ENCODE measurements at regions not wholly inside any gene's neighbourhood (a gene's known extent, or its start where the extent isn't known, plus 50 kb on each side); places are given as distances from the start of the nearest gene placed in this dataset.
"Not testable (repeated sequence)": the region's sequence is repeated elsewhere in the genome, so short reads cannot be mapped to it uniquely, and the experiment has no call there.

DNA sequence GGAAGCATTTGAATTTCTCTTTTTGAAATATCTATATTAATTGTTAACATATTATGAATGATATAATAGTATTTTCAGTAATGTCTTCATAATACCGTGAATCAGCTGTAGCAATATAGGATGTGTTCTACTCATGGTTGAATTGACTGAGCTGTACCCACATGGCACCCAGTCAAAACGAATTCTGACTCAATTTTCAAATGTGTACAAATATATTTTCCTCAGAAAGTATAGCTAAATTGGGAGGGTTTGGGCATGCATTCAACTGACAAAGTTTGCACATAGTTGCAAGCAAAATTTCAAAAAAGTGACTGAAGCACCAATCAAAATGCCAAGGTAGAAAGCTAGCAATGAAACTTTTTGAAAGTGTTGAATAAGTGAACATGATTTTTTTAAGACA is 188.9 kb downstream of the NAF1 start:
- H3K27me3 ChIP-seq: no peaks in the 10 kb centered on the region
- DNase-seq (ENCODE audit: extremely low spot score in 2 of 2): no peak
- intact Hi-C loops (cut with DNase I): no loop called here
- no peaks in the 10 kb centered on the region for H3K36me3 ChIP-seq
- H3K27ac ChIP-seq: no peak overlapping the region
- no peaks in the 10 kb centered on the region for H3K9me3 ChIP-seq
- no peak overlapping the region for H3K4me3 ChIP-seq
- H3K4me1 ChIP-seq: no peaks in the 10 kb centered on the region
- TF ChIP-seq CTCF (IDR thresholded peaks at IDR 0.05) (no peak), POLR2AphosphoS5 (IDR thresholded peaks at IDR 0.05; ENCODE audit: insufficient read depth in 1 of 2, low read depth in 1 of 2) (no peak), POLR2A (IDR thresholded peaks at IDR 0.05) (no peak)

DNA sequence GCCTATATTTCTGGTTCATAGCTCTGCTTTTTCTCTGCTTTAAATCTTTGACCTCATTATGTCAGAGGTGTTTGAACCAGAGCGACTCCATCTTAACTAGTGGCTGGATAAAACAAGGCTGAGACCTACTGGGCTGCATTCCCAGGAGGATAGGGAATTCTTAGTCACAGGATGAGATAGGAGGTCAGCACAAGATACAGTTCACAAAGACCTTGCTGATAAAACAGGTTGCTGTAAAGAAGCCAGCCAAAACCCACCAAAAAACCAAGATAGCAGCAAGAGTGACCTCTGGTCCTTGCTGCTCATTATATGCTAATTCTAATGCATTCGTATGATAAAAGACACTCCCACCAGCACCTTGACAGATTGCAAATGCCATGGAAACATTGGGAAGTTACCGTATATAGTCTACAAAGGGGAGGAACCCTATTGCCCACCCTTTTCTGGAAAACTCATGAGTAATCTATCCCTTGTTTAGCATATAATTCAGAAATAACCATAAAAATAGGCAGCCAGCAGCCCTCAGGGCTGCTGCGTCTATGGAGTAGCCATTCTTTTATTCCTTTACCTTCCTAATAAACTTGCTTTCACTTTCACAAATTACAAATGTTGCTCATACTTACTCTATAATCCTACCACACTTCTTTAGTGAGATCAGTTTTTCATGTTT is 193.9 kb downstream of the NAF1 start:
- H3K9me3 ChIP-seq: no peaks in the 10 kb centered on the region
- no peak for TF ChIP-seq POLR2A (IDR thresholded peaks at IDR 0.05)
- TF ChIP-seq POLR2AphosphoS5 (IDR thresholded peaks at IDR 0.05; ENCODE audit: insufficient read depth in 1 of 2, low read depth in 1 of 2): no peak
- TF ChIP-seq CTCF (IDR thresholded peaks at IDR 0.05): no peak
- H3K27me3 ChIP-seq: no peaks in the 10 kb centered on the region
- no peak overlapping the region for H3K4me3 ChIP-seq
- intact Hi-C loops (cut with DNase I): no loop called here
- no peaks in the 10 kb centered on the region for H3K36me3 ChIP-seq
- H3K4me1 ChIP-seq: no peaks in the 10 kb centered on the region
- no peak overlapping the region for H3K27ac ChIP-seq
- DNase-seq (ENCODE audit: extremely low spot score in 2 of 2): no peak

DNA sequence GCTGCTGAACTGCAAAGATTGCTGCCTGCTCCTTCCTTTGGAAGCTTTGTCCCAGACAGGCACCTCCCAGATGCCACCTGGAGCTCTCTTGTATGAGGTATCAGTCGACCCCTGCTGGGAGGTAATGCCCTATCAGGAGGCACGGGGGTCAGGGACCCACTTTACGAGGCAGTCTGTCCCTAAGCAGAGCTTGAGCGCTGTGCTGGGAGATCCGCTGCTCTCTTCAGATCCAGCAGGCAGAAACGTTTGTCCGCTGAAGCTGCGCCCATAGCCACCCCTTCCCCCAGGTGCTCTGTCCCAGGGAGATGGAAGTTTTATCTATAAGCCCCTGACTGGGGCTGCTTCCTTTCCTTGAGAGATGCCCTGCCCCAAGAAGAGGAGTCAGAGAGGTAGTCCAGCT is 197.5 kb downstream of the NAF1 start:
- intact Hi-C loops (cut with DNase I): no loop called here
- Histone ChIP-seq H3K27ac (no peak overlapping the region), H3K27me3 (no peaks in the 10 kb centered on the region), H3K9me3 (no peaks in the 10 kb centered on the region), H3K36me3 (no peaks in the 10 kb centered on the region), H3K4me1 (no peaks in the 10 kb centered on the region), H3K4me3 (no peak overlapping the region)
- no peak for DNase-seq (ENCODE audit: extremely low spot score in 2 of 2)
- TF ChIP-seq POLR2AphosphoS5 (IDR thresholded peaks at IDR 0.05; ENCODE audit: insufficient read depth in 1 of 2, low read depth in 1 of 2): no peak
- no peak for TF ChIP-seq CTCF (IDR thresholded peaks at IDR 0.05)
- TF ChIP-seq POLR2A (IDR thresholded peaks at IDR 0.05): no peak

- DNase-seq (ENCODE audit: extremely low spot score in 2 of 2); H3K27me3 ChIP-seq; H3K9me3 ChIP-seq; H3K36me3 ChIP-seq; H3K4me1 ChIP-seq; intact Hi-C loops (cut with DNase I); H3K27ac ChIP-seq; H3K4me3 ChIP-seq: not testable (repeated sequence)
These were observed 200.7 kb downstream of the NAF1 start for GRCh38 chr4:162965978-162966377.

GRCh38 chr4:162959046-162959445 is 207.6 kb downstream of the NAF1 start:
- TF ChIP-seq POLR2AphosphoS5 (IDR thresholded peaks at IDR 0.05; ENCODE audit: insufficient read depth in 1 of 2, low read depth in 1 of 2) (no peak), POLR2A (IDR thresholded peaks at IDR 0.05) (no peak), CTCF (IDR thresholded peaks at IDR 0.05) (no peak)
- Histone ChIP-seq H3K27me3 (no peaks in the 10 kb centered on the region), H3K27ac (no peak overlapping the region), H3K36me3 (no peaks in the 10 kb centered on the region), H3K9me3 (no peaks in the 10 kb centered on the region), H3K4me1 (no peaks in the 10 kb centered on the region), H3K4me3 (no peak overlapping the region)
- DNase-seq (ENCODE audit: extremely low spot score in 2 of 2): no peak
- intact Hi-C loops (cut with DNase I): no loop called here

Measured in vagina (tissue), 2 donors.